ENCODE measurements at regions not wholly inside any gene's neighbourhood (a gene's known extent, or its start where the extent isn't known, plus 50 kb on each side); places are given as distances from the start of the nearest gene placed in this dataset.

- ATAC-seq, result no peak
- WGBS (ENCODE audit: low lambda C conversion rate), result 2% methylated on average over 4 of the region's 4 CpGs
- no peak overlapping the region for H3K4me2 ChIP-seq (ENCODE audit: low read depth, low read length)
- intact Hi-C loops (cut with micrococcal nuclease; ENCODE audit: unreplicated experiment) (no loop called here), in situ Hi-C loops (cut with HindIII; ENCODE audit: extremely low pct_ligation_motif_present, low pct_unique_long_range_greater_than_20kb) (no loop called here)
- no peak overlapping the region for H3K9ac ChIP-seq (ENCODE audit: insufficient read depth, low read depth, low read length)
- no peak for DNase-seq (ENCODE audit: low spot score)
- no peaks in the 10 kb centered on the region for H3K36me3 ChIP-seq (replicated peaks in 1 of 2; ENCODE audit: control insufficient read depth in 1 of 2, insufficient read depth in 2 of 2, low read length in 2 of 2)
- no peaks in the 10 kb centered on the region for H3K27me3 ChIP-seq (ENCODE audit: control insufficient read depth in 1 of 2, insufficient read depth in 2 of 2, low read length in 2 of 2)
- ChIA-PET CTCF (ENCODE audit: low intra/inter-chr PET ratio, low total read pairs) (no interaction called here), POLR2A (no interaction called here)
- BruUV-seq (replicated peaks), result no TSS peak
- FAIRE-seq, result no peak
- no peaks in the 10 kb centered on the region for H3K79me2 ChIP-seq (ENCODE audit: insufficient read depth, low read length)
- 0 out of 2 replicates have a peak, but pooled peaks cover 5% of the 10 kb centered on the region for H3K9me3 ChIP-seq (ENCODE audit: low read length)
- H3K27ac ChIP-seq (ENCODE audit: extremely low read length, insufficient read depth, low read length), result no peak overlapping the region
- H4K20me1 ChIP-seq (ENCODE audit: insufficient read depth, low read length), result no peaks in the 10 kb centered on the region
- H2AFZ ChIP-seq (ENCODE audit: low read length), result no peak overlapping the region
- H3K4me3 ChIP-seq (replicated peaks in 1 of 3; ENCODE audit: insufficient read depth in 1 of 3, low read depth in 2 of 3, low read length in 3 of 3), result no peak overlapping the region
- H3K4me1 ChIP-seq (ENCODE audit: insufficient read depth, low read length), result no peaks in the 10 kb centered on the region
- no peak for TF ChIP-seq ZNF367 (CRISPR knock-in tag; IDR thresholded peaks at IDR 0.05; ENCODE audit: borderline replicate concordance)
- no peak for TF ChIP-seq NR2F2 (IDR thresholded peaks at IDR 0.05; ENCODE audit: borderline replicate concordance, low read depth)
- TF ChIP-seq ZNF3 (CRISPR knock-in tag; IDR thresholded peaks at IDR 0.05), result no peak
- no peak for TF ChIP-seq CREM (IDR thresholded peaks at IDR 0.05)
- TF ChIP-seq CREM (CRISPR knock-in tag; IDR thresholded peaks at IDR 0.05), result no peak
- no peak for TF ChIP-seq ZNF362 (CRISPR knock-in tag; IDR thresholded peaks at IDR 0.05; ENCODE audit: borderline replicate concordance)
- TF ChIP-seq DPF2 (CRISPR knock-in tag; IDR thresholded peaks at IDR 0.05; ENCODE audit: borderline replicate concordance, low read depth), result no peak
- TF ChIP-seq FOXA1 (IDR thresholded peaks at IDR 0.05), result no peak
- TF ChIP-seq FOXA1 (CRISPR knock-in tag; IDR thresholded peaks at IDR 0.05), result no peak
- TF ChIP-seq GMEB2 (CRISPR knock-in tag; IDR thresholded peaks at IDR 0.05; ENCODE audit: low read depth), result no peak
- no peak for TF ChIP-seq ZNF605 (CRISPR knock-in tag; IDR thresholded peaks at IDR 0.05)
- no peak for TF ChIP-seq ZNF136 (CRISPR knock-in tag; IDR thresholded peaks at IDR 0.05; ENCODE audit: low read depth)
- TF ChIP-seq ZNF230 (CRISPR knock-in tag; IDR thresholded peaks at IDR 0.05), result no peak
- no peak for TF ChIP-seq STAT5B (CRISPR knock-in tag; IDR thresholded peaks at IDR 0.05)
Measured at GRCh38 chr4:177989503-177990201, 547.4 kb upstream of the AGA start.

Data from HepG2 (cell line).